SK-N-SH (cell line): ENCODE measurements at regions not wholly inside any gene's neighbourhood (a gene's known extent, or its start where the extent isn't known, plus 50 kb on each side); places are given as distances from the start of the nearest gene placed in this dataset.

ENCODE experiments used
- CTCF ChIA-PET: fragments of 300-600, 350-600 bp; formaldehyde crosslinking; extraction: SDS; loops from one replicate; lab custom pipeline; 2021; lab: Yijun Ruan, JAX
- POLR2A ChIA-PET: fragments of 350-600 bp; sonication (Branson Sonifier 250); formaldehyde crosslinking; extraction: SDS; loops from one replicate; lab custom pipeline; 2020; ENCODE audit warnings: antibody characterized with exemption, inconsistent platforms; lab: Yijun Ruan, JAX
- DNase-seq: peaks from one replicate; pipeline ENCODE4 v3.0.0; 2012
- H2AFZ ChIP-seq: fragments of 200-600 bp; sonication (generic); 2 replicates; pipeline ENCODE4 v1.8.1; 2016; ENCODE audit warnings: antibody characterized with exemption, mild to moderate bottlenecking, low read depth
- H3F3A ChIP-seq: fragments of 200-600 bp; sonication (generic); replicated peaks from 2 replicates; pipeline ENCODE3; 2016; ENCODE audit warnings: antibody characterized with exemption, mild to moderate bottlenecking; ENCODE audit not compliant: insufficient read depth
- H3K27ac ChIP-seq, 2 experiments: fragments of 200-500 bp in 1 of 2; fragments of 200-600 bp in 1 of 2; sonication (Bioruptor generic) in 1 of 2; sonication (generic), shearing (Covaris generic) in 1 of 2; 2 replicates each; pipeline versions ENCODE4 v1.5.1 to v1.6.1; 2014 to 2016; ENCODE audit warnings: low read depth in 2 of 2, inconsistent platforms in 1 of 2, low read length in 1 of 2, mild to moderate bottlenecking in 1 of 2, mixed read lengths in 1 of 2
- H3K27me3 ChIP-seq: fragments of 200-600 bp; sonication (generic), shearing (Covaris generic); 2 replicates; pipeline ENCODE4 v1.6.1; 2016; ENCODE audit warnings: mixed run types; ENCODE audit not compliant: insufficient read depth
- H3K36me3 ChIP-seq, 2 experiments: fragments of 200-500 bp in 1 of 2; fragments of 200-600 bp in 1 of 2; sonication (Bioruptor generic) in 1 of 2; sonication (generic) in 1 of 2; replicated peaks in 1 of 2; 2 replicates each; pipeline versions ENCODE3 to v1.5.1; 2014 to 2016; ENCODE audit warnings: low read length in 1 of 2, mild to moderate bottlenecking in 1 of 2; ENCODE audit not compliant: insufficient read depth in 2 of 2, control insufficient read depth in 1 of 2
- H3K4me1 ChIP-seq, 2 experiments: fragments of 200-500 bp in 1 of 2; fragments of 200-600 bp in 1 of 2; sonication (Bioruptor generic) in 1 of 2; sonication (generic), shearing (Covaris generic) in 1 of 2; 2 replicates each; pipeline versions ENCODE4 v1.5.1 to v1.6.1; 2014 to 2016; ENCODE audit warnings: low read depth in 1 of 2, low read length in 1 of 2, mixed run types in 1 of 2; ENCODE audit not compliant: insufficient read depth in 2 of 2, control insufficient read depth in 1 of 2
- H3K4me2 ChIP-seq: fragments of 200-600 bp; sonication (generic), shearing (Covaris generic); 2 replicates; pipeline ENCODE4 v1.6.1; 2017; ENCODE audit warnings: mixed run types
- H3K4me3 ChIP-seq, 2 experiments: fragments of 200-500 bp in 1 of 2; fragments of 200-600 bp in 1 of 2; sonication (Bioruptor generic) in 1 of 2; sonication (generic), shearing (Covaris generic) in 1 of 2; 2 replicates each; pipeline versions ENCODE4 v1.5.1 to v1.8.1; 2014 to 2016; ENCODE audit warnings: low read depth in 2 of 2, inconsistent platforms in 1 of 2, low read length in 1 of 2, mild to moderate bottlenecking in 1 of 2, mixed read lengths in 1 of 2, moderate library complexity in 1 of 2
- H3K79me2 ChIP-seq: fragments of 200-600 bp; sonication (generic); 2 replicates; pipeline ENCODE4 v1.8.1; 2017; ENCODE audit warnings: mild to moderate bottlenecking; ENCODE audit not compliant: insufficient read depth
- H3K9ac ChIP-seq: fragments of 200-600 bp; sonication (generic); 2 replicates; pipeline ENCODE4 v1.6.1; 2017; ENCODE audit warnings: mixed run types
- H3K9me2 ChIP-seq: fragments of 200-600 bp; sonication (generic); 2 replicates; pipeline ENCODE4 v1.6.1; 2017; ENCODE audit warnings: mixed run types
- H3K9me3 ChIP-seq: fragments of 200-600 bp; sonication (generic); 2 replicates; pipeline ENCODE4 v1.6.1; 2017; ENCODE audit warnings: mixed run types, mild to moderate bottlenecking, moderate library complexity
- H4K20me1 ChIP-seq: fragments of 200-600 bp; sonication (generic); 2 replicates; pipeline ENCODE4 v1.6.1; 2017; ENCODE audit warnings: mild to moderate bottlenecking, mixed run types; ENCODE audit not compliant: insufficient read depth
- CTCF ChIP-seq: fragments of 200-600 bp; sonication (generic); IDR thresholded peaks from 2 replicates; pipeline ENCODE4 v1.6.1; 2017; ENCODE audit warnings: antibody characterized with exemption, mild to moderate bottlenecking, moderate library complexity
- ELF1 ChIP-seq: IDR thresholded peaks from 2 replicates; pipeline ENCODE4 v1.4.0; 2012
- FOSL2 ChIP-seq: IDR thresholded peaks from 2 replicates; pipeline ENCODE4 v1.4.0; 2012; ENCODE audit warnings: low read depth, mild to moderate bottlenecking, moderate library complexity, borderline replicate concordance
- FOXM1 ChIP-seq: IDR thresholded peaks from 2 replicates; pipeline ENCODE4 v1.4.0; 2012; ENCODE audit warnings: low read depth, mild to moderate bottlenecking
- GABPA ChIP-seq: IDR thresholded peaks from 2 replicates; pipeline ENCODE4 v1.4.0; 2012; ENCODE audit warnings: low read depth, mild to moderate bottlenecking
- GATA2 ChIP-seq: sonication (generic); formaldehyde crosslinking; IDR thresholded peaks from 2 replicates; pipeline ENCODE4 v1.5.0; 2020; ENCODE audit warnings: mild to moderate bottlenecking, missing genetic modification reagents
- JUND ChIP-seq: IDR thresholded peaks from 2 replicates; pipeline ENCODE4 v1.4.0; 2012
- MXI1 ChIP-seq: IDR thresholded peaks from 2 replicates; pipeline ENCODE4 v1.6.1; 2012; ENCODE audit warnings: mild to moderate bottlenecking, low read depth, low read length, improper control_type of control experiment
- NFIC ChIP-seq: IDR thresholded peaks from 2 replicates; pipeline ENCODE4 v1.4.0; 2012; ENCODE audit warnings: borderline replicate concordance
- PBX3 ChIP-seq: IDR thresholded peaks from 2 replicates; pipeline ENCODE4; 2012
- RAD21 ChIP-seq: IDR thresholded peaks from 2 replicates; pipeline ENCODE4 v1.6.1; 2012; ENCODE audit warnings: mild to moderate bottlenecking, low read length
- WGBS: methylation state at CpG from one replicate; pipeline ENCODE4 v1.1.6; 2017; ENCODE audit warnings: low lambda C conversion rate; 5-methylcytosine and 5-hydroxymethylcytosine counted together
- TF ChIP-seq, protein P1 (sequence below): fragments of 150-350 bp; IDR thresholded peaks from 2 replicates; pipeline ENCODE4 v1.6.1; 2016; ENCODE audit warnings: mild to moderate bottlenecking, low read depth, low read length
- TF ChIP-seq, protein P2 (sequence below): IDR thresholded peaks from 2 replicates; pipeline ENCODE4 v1.4.0; 2012; ENCODE audit warnings: low read depth, borderline replicate concordance

GRCh38 chr4:119695216-119695615 lies 66.6 kb upstream of the PDE5A start:
- H3K4me3 ChIP-seq, result no peak overlapping the region
- H4K20me1 ChIP-seq, result no peaks in the 10 kb centered on the region
- no peaks in the 10 kb centered on the region for H3K4me1 ChIP-seq
- no peaks in the 10 kb centered on the region for H3K36me3 ChIP-seq
- no peaks in the 10 kb centered on the region for H3K27me3 ChIP-seq
- ChIA-PET POLR2A (no interaction called here), CTCF (interaction anchor here (0.7 kb wide), 1 partner anchor 35 kb away, joined by 3 read pairs; no protein-coding TSS in a partner anchor)
- H3K9me3 ChIP-seq, result no peaks in the 10 kb centered on the region
- WGBS, result 79% methylated on average over 2 of the region's 2 CpGs
- H3K4me2 ChIP-seq, result no peak overlapping the region
- no peaks in the 10 kb centered on the region for H3K9me2 ChIP-seq
- H3F3A ChIP-seq, result no peaks in the 10 kb centered on the region
- no peak overlapping the region for H3K9ac ChIP-seq
- no peak overlapping the region for H3K27ac ChIP-seq
- no peaks in the 10 kb centered on the region for H3K79me2 ChIP-seq
- H2AFZ ChIP-seq, result no peak overlapping the region
- DNase-seq, result no peak
- TF ChIP-seq, protein P1, sequence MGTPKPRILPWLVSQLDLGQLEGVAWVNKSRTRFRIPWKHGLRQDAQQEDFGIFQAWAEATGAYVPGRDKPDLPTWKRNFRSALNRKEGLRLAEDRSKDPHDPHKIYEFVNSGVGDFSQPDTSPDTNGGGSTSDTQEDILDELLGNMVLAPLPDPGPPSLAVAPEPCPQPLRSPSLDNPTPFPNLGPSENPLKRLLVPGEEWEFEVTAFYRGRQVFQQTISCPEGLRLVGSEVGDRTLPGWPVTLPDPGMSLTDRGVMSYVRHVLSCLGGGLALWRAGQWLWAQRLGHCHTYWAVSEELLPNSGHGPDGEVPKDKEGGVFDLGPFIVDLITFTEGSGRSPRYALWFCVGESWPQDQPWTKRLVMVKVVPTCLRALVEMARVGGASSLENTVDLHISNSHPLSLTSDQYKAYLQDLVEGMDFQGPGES, result no peak
- TF ChIP-seq GATA2 (CRISPR knock-in tag) (no peak), RAD21 (no peak), ELF1 (no peak), CTCF (no peak)
- TF ChIP-seq, all 33 proteins: peak for 0

DNA sequence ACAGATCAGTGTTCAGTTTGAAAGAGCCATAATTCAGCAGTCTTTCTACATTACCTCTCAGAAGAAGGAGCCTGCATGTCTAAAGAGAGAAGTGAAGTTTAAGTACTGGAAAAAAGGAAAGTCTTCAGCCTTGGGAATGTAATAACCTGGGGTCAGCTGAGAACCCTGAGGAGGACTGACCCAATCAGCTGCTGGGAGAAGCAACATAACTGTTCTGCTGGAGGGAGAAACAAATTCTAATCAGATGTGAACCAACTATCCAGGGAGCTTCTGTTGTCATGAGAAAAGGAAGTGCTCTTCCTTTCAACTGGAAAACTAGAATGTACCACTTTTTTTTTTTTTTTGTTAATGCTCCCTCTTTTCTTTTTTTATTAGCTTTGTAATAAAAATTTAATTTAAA lies 64.5 kb upstream of the PDE5A start:
- Histone ChIP-seq H3K9me3 (no peaks in the 10 kb centered on the region), H3K4me3 (no peak overlapping the region), H3K9ac (no peak overlapping the region), H3K36me3 (no peaks in the 10 kb centered on the region), H4K20me1 (no peaks in the 10 kb centered on the region), H3K27me3 (no peaks in the 10 kb centered on the region), H3K9me2 (no peaks in the 10 kb centered on the region), H3K79me2 (no peaks in the 10 kb centered on the region), H3K27ac (no peak overlapping the region), H3K4me2 (no peak overlapping the region; the same call in 1 of the 2 replicates), H3F3A (no peaks in the 10 kb centered on the region), H2AFZ (no peak overlapping the region), H3K4me1 (no peaks in the 10 kb centered on the region)
- DNase-seq, result no peak
- CTCF ChIA-PET, result interaction anchor here (1.0 kb wide), 1 partner anchor 64 kb away, joined by 3 read pairs; the partner anchor contains the start of gene PDE5A
- POLR2A ChIA-PET, result no interaction called here
- TF ChIP-seq FOSL2 (no peak), GABPA (no peak), PBX3 (no peak), JUND (no peak), CTCF (no peak), FOXM1 (no peak), NFIC (no peak), MXI1 (no peak)
- TF ChIP-seq, protein P2, sequence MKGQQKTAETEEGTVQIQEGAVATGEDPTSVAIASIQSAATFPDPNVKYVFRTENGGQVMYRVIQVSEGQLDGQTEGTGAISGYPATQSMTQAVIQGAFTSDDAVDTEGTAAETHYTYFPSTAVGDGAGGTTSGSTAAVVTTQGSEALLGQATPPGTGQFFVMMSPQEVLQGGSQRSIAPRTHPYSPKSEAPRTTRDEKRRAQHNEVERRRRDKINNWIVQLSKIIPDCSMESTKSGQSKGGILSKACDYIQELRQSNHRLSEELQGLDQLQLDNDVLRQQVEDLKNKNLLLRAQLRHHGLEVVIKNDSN, result no peak
